CD4-positive, alpha-beta T cell treated with Interleukin-6 for 4 hours (primary cell): ENCODE measurements at regions not wholly inside any gene's neighbourhood (a gene's known extent, or its start where the extent isn't known, plus 50 kb on each side); places are given as distances from the start of the nearest gene placed in this dataset.

Source experiments
- DNase-seq: peaks from one replicate; pipeline ENCODE4 v3.0.0-alpha.2; 2020; ENCODE audit warnings: mixed read lengths

GRCh38 chr12:92614001-92614400 lies 88.8 kb upstream of the PLEKHG7 start:
- no peak for DNase-seq

DNA sequence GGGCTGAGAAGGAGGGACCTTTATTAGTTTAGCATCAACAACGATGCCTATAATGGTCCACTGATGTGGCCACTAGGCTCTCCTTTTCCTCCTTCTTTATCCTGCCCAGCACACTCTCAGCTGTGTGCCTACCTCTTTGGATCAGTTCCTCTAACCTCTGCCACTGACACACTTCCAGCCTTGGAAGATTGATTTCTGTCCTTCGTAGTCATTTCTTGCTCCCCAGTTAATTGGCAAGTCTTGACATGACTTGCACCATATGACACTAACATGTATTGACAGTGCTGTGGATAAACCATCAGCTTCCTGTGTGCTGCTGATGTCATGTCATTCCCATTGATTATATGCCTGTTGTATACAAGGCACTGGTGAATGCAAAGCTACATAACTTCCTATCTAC lies 90.2 kb upstream of the PLEKHG7 start:
- no peak for DNase-seq

GRCh38 chr12:92608151-92609091 lies 94.4 kb upstream of the PLEKHG7 start:
- DNase-seq, result no peak

DNA sequence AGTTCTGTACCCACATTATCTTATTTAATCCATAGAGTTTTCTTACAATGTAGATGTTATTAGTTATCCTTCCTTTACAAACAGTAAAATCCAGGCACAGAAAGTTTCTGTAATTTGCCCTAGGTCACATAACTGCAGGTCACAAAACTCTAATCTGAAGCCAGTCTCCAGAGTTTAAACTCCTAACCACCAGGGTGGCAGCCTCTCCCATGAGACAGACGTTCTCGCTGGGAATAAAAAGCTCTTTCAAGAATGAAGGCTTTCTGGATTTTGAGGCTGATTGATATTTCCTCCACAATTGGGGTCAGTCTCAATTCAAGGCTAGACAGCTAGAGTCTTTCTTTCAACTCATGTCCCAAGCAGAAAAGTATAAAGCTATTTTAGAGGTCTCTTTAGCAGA lies 95.8 kb upstream of the PLEKHG7 start:
- no peak for DNase-seq

GRCh38 chr12:92605621-92606170 lies 97.1 kb upstream of the PLEKHG7 start:
- DNase-seq, result no peak

GRCh38 chr12:92604786-92605185 lies 98.0 kb upstream of the PLEKHG7 start:
- no peak for DNase-seq

GRCh38 chr12:92603741-92604432 lies 98.9 kb upstream of the PLEKHG7 start:
- DNase-seq, result peak; percentile 24

DNA sequence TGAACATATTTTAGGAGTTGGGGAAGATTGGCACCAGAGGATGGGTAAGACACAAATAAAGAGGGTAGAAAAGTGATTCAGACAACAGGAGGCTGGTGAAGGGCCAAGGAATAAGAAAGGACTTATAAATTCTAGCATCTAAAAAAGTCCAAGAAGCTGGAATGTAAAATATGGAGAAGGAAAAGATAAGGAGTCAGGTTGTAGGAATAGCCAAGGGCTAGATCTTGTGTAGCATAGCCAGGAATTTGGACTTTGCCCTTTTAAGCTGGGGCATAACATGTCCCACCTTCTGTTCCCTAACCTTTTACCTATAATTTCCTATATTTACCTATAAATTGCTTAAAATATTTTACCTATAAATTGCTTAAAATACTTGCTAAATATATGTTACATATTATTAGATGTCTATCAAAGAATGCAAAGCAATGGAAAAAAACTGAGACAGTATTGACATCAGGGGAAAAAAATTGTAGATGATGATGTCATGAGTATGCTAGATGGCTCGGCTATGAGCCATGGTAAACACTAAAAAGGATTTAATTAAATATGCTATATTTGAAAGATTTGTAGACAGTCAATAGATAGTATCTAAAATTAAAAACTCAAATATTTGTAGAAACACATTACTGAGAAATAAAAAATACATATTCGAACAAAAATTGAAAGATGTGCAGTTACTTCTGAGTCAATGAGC lies 99.7 kb upstream of the PLEKHG7 start:
- DNase-seq, result no peak

- no peak for DNase-seq
Observed at GRCh38 chr12:92602476-92602875, 100.3 kb upstream of the PLEKHG7 start.

DNA sequence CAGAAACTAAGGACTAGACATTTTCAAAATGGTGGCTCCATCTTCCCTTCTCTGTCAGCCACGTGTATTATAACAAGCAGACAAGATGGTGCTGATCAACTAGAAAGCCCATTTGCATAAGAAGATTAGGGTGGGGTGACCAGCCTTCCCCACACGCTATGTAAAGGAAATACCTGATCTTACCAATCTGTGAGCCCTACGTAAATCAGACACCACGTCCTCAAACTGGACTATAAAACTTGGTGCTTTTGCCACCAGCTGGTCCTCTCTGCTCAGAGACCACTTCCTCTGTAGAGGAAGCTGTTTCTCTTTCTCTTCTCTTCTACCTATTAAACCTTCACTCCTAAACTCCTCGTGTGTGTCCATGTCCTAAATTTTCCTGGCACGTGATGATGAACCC lies 101.1 kb upstream of the PLEKHG7 start:
- DNase-seq, result no peak

DNA sequence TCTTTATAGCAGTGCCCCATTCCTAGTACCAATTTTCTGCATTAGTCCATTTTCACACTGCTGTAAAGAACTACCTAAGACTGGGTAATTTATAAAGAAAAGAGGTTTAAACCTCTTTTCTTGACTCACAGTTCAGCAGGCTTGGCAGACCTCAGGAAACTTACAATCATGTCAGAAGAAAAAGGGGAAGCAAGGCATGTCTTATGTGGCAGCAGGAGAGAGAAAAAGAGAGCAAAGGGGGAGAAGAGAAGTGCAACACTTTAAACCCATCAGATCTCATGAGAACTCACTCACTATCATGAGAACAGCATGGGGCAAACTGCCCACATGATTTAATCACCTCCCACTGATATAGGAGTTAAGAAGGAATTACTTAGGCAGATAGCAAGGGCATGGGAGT lies 101.6 kb upstream of the PLEKHG7 start:
- DNase-seq, result no peak

GRCh38 chr12:92600052-92600451 lies 102.7 kb upstream of the PLEKHG7 start:
- no peak for DNase-seq

DNA sequence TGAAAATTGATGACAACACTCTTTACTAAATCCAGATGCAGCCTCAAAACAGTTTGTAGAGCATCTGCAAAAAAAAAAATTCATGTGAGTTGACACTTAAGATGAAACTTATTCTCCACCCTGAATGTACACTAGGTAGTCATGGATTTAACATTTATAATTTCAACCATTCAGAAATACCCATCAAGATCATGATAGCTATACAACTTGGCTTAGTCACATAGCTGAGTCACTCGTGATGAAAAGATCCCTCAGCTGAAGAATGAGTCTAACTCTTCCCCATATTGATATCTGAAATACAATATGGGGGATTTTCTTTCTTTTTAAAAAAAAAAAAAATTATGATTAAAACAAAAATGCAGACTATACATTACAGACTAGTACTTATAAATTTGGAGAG lies 104.8 kb upstream of the PLEKHG7 start:
- DNase-seq, result peak; percentile 26

DNA sequence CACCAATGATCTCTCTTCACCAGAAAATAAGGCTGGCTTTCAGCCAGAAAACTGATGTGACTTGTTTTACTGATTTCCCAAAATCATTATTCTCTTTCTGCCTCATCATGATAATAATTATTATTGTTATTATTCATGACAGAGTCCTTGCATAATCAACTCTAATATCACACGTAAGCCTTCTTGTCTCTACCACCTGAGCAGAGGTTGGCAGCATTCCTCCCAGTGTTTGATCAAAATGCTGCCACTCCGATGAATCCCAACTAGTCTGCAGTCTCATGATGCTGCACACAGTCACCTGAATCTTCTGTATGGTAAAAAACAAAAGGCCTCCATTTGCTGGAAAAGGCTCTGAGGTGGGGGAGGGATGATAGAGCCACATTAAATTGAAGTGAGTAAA lies 105.7 kb upstream of the PLEKHG7 start:
- no peak for DNase-seq

DNA sequence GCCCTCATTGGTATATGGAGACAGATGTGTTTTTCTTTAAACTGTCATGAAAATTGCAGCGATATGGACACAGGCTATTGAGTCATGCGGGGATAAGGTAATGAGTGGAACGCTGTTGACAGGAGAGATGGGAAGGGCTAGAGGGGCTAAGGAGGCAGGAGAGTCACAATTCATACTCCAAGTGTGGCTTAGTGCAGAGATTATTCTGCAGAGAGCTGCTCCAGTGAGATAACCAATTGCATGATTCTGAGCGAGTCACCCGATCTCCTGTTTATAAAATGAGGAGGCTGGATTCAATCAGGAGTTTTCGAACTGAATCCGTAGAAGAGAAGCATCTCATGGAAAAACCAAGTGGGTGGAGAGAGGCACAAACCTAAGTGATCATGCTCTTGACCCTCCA lies 106.4 kb upstream of the PLEKHG7 start:
- DNase-seq, result no peak

GRCh38 chr12:92595663-92596062 lies 107.1 kb upstream of the PLEKHG7 start:
- no peak for DNase-seq

GRCh38 chr12:92593734-92594402 lies 108.9 kb upstream of the PLEKHG7 start:
- peak; percentile 83 for DNase-seq

DNA sequence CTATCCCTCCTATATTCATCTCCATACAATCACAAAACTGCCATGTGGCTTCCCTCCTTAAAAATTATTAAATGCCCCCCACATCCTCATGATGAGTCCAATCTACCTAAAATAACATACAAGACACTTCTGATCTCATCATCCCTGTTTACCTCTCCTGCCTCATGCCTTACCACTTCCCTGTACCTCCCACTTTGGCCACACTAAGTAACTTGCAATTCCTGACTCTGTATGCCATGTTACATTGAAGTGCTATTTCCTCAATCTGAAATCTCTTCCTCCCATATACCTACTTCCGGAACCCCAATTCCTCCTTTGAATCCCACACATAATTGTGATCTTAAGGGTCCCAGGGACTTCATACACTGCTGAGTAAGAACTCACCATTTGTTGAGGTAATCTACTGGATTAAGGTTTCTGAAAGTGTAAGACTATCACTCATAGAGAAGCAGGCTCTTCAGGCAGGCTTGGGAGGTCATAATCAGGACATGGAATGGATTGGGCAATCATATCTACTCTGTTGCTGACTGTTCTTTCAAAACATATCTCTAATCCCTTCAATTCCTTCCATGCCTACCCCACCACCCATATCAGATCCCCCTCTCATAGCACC lies 117.6 kb upstream of the PLEKHG7 start:
- no peak for DNase-seq

- no peak for DNase-seq
Observed at GRCh38 chr12:92583910-92584309, 118.9 kb upstream of the PLEKHG7 start.

GRCh38 chr12:92582893-92583292 lies 119.9 kb upstream of the PLEKHG7 start:
- DNase-seq, result no peak

- DNase-seq, result no peak
Observed at GRCh38 chr12:92582475-92582874, 120.3 kb upstream of the PLEKHG7 start.

DNA sequence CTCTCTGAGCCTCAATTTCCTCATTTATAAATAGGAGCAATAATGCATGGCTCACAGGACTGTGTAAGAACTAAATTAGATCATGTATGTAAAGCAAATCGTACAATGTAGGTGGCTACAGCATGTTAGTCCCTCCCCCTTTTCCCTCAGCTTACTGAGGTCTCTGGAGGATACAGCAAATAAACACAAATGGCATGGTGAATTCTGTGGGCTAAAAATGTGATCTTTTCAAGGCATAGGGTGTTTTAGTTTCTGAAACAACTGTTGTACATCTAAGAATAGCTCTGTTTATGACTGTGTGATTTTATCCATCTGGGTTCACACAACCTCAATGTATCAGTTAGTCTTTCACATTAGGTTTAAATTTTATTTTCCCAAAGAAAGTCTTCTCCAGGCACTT lies 121.2 kb upstream of the PLEKHG7 start:
- no peak for DNase-seq
